NOMO-1 treated with DMSO at 0.1 percent for 48 hours (cell line): ENCODE measurements at regions not wholly inside any gene's neighbourhood (a gene's known extent, or its start where the extent isn't known, plus 50 kb on each side); places are given as distances from the start of the nearest gene placed in this dataset.

Source experiments
- DNase-seq: peaks from one replicate; lab custom pipeline; 2025; ENCODE audit not compliant: unreplicated experiment; lab: John Stamatoyannopoulos, UW

- no peak for DNase-seq
Observed at GRCh38 chr1:83773059-83773458, 225.9 kb downstream of the TTLL7 start.

DNA sequence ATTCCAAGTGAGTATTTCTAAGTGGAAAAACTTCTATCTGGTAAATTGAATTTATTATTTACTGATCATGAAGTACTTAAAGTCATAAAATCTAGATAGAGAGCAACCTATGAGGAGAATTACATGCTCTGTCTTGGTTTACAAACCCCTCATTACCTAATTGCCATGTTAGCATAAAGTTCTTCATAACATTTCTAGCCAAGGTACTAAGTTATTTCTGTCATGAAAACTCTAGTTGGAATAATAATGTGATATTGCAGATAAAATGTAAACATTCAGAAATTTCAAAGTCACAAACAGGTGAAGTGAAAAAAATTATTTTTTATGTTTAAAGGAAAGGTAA is 228.6 kb downstream of the TTLL7 start:
- DNase-seq, result no peak

DNA sequence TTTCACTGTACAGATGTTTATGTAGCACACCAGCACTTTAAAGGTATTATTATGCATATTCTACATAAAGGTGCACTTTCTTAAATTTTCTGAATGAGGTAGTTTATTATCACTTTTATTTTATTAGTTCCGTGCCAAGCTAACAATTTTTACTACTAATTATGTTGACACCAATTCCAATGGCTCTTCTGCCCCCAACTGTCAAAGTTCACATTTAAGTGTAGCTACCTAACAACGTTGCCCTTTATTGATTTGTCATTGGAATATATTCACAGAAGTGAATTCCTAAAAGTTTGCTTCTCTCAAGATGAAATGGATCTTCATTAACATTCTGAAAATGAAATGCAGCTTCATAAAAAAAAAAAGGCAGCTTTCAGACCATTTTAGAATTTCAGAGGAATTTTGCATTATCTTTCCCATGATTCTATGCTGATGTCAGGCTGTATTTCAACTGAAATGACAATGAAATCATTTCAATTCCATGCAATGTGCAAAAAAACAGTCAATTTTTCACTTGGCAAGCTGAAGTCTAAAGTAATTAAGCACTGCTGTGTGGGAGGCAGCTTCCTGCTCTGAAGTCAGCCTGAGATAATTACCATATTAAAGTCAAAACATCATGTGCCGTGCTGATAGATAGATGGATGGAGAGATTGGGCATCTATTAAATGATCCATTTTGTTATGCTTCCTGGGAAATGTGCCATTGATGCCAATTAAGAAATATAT is 229.2 kb downstream of the TTLL7 start:
- no peak for DNase-seq

GRCh38 chr1:83769072-83769471 is 229.9 kb downstream of the TTLL7 start:
- DNase-seq, result peak; percentile 91

- no peak for DNase-seq
Observed at GRCh38 chr1:83766241-83766691, 232.7 kb downstream of the TTLL7 start.

DNA sequence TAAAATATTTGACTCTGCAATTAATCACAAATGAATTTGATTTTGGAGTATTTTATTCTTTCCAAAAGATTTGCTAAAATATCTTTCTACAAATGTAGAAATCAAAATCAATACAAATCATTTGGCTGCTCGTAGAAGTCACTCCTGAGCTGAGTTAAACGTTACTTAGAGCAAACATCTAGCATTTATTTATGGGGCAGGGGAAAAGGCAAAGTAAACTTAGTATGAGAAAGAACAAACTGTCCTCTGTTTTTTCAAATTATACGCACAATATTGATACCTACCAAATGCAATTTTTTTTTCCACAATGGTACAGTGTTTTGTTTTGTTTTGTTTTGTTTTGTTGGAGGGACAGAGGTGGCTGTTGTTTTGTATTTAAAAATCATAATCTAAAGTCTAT is 233.8 kb downstream of the TTLL7 start:
- no peak for DNase-seq

DNA sequence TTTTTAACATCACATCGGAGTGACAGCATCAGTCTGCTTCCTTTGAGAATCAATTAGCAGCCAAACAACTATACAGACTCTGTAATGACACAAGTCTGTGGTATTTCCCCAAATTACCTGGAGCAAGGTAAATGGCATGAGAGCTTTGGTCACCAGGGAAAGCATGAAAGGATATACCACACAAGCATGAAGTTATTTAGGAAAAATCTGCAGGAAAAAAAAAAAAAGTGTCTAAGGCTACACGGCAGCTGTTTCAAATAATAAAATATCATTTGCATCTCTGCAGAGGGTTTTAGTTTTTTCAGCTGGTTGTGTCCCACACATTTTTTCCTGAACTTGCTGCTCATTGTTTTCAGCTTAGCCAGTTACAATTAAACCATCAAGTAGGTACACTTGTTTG is 234.7 kb downstream of the TTLL7 start:
- no peak for DNase-seq

DNA sequence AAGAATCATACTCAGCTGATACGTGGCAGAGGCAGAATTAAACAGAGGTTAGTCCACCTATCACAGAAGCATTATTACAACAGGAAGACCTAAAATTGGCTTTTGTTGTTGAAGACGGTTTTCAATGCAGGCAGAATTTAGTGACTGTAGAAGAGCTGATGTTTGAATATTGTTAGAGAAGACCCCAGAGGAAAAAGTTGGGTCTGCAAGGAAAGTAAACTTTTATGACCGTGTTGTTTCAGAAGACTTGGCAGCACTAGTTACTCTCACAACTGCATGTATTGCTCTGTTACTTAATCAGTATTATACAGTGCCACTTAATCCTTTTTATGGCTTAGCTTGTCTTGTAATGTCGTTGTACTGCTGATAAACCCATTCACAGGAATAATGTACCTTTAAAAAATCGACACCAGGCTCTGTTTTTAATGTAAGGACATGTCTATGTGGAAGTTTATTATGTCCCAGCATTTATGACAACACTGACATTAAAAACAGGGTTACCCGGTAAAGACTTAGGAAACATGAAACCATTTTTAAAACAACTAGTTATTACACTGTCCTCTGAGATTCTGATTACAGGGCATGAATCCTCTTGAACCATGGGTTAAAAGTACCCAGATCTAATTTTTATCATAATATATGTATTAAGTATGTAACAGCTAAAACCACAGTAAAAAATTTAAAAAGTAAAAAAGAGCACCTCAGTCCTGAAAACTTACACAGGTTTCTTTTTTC is 235.4 kb downstream of the TTLL7 start:
- DNase-seq, result no peak

- DNase-seq, result no peak
Observed at GRCh38 chr1:83762416-83762815, 236.5 kb downstream of the TTLL7 start.

- no peak for DNase-seq
Observed at GRCh38 chr1:83762039-83762365, 236.9 kb downstream of the TTLL7 start.

GRCh38 chr1:83761167-83762038 is 237.5 kb downstream of the TTLL7 start:
- DNase-seq, result peak; percentile 69

GRCh38 chr1:83760226-83761021 is 238.5 kb downstream of the TTLL7 start:
- DNase-seq, result no peak

DNA sequence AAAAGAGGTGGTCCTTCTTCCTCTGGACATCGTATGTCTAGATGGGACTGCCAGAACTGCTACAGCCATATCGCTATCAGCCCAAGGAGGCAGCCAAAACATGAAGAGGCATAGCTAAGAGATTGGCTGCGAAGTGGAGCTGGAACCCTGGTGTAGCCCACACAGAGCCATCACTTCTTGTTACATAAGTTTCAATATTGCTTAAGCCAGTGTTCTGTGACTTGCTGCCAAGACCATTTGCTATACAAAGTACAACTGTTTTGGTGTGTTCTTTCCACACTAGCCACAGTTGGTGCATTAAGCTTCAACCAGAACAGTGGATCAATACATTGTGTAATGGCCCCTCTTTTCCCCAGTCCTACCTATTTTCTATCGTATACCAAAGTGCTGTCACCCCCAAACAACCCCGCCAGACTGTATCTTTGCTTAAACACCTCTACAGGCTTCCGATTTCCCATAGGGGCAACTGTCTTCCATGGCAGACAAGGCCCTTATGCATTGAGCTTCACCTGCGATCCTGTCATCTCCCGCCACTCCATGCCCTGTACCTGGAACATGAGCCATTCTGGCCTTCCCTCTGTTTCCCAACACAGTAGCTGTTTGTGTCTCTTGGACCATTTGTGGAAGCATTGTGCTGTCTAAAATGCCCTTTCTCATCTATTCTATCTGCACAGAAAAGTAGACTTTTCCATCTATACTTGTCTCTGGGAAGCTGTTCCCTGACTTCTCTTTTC is 241.8 kb downstream of the TTLL7 start:
- no peak for DNase-seq

GRCh38 chr1:83751602-83752001 is 247.3 kb downstream of the TTLL7 start:
- DNase-seq, result no peak

DNA sequence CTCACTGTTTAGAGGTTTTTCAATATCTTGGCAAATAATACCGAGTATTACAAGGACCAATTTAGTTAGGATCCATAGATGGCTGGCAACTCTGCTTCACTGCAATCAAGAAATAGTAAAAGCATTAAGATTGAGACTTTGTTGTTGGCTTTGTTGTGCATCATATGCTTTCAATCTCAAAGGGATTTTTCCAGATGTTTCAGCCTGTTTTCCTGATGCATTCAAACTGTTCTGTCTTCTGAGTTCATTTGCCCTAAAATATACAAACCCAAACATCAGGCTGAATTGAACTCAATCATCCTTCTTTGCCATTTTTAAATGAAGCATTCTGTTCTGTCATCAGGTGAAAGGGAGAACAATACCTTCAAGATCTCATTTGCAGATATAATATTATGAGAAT is 248.7 kb downstream of the TTLL7 start:
- DNase-seq, result no peak

GRCh38 chr1:83747853-83748482 is 251.0 kb downstream of the TTLL7 start:
- DNase-seq, result no peak

GRCh38 chr1:83746234-83746633 is 252.7 kb downstream of the TTLL7 start:
- DNase-seq, result no peak

- no peak for DNase-seq
Observed at GRCh38 chr1:83742446-83742845, 256.5 kb downstream of the TTLL7 start.

GRCh38 chr1:83741770-83742169 is 257.2 kb downstream of the TTLL7 start:
- no peak for DNase-seq

- DNase-seq, result no peak
Observed at GRCh38 chr1:83741348-83741747, 257.6 kb downstream of the TTLL7 start.
